ENCODE measurements at regions not wholly inside any gene's neighbourhood (a gene's known extent, or its start where the extent isn't known, plus 50 kb on each side); places are given as distances from the start of the nearest gene placed in this dataset.

- no peak for TF ChIP-seq CTCF (IDR thresholded peaks at IDR 0.05; ENCODE audit: low read depth, low read length, poor library complexity, severe bottlenecking)
- no peak for TF ChIP-seq EZH2phosphoT487 (IDR thresholded peaks at IDR 0.05; ENCODE audit: borderline replicate concordance, low read length)
Observed at GRCh38 chr15:39529457-39529856, 51.4 kb upstream of the THBS1 start.
